GM19324 (cell line): ENCODE measurements at regions not wholly inside any gene's neighbourhood (a gene's known extent, or its start where the extent isn't known, plus 50 kb on each side); places are given as distances from the start of the nearest gene placed in this dataset.

ENCODE experiments used
- ATAC-seq: cut with Tn5 transposase; IDR thresholded peaks from one replicate; pipeline ENCODE4 v1.9.1; 2021; ENCODE audit warnings: mild to moderate bottlenecking, moderate library complexity; ENCODE audit not compliant: unreplicated experiment, low FRiP score

DNA sequence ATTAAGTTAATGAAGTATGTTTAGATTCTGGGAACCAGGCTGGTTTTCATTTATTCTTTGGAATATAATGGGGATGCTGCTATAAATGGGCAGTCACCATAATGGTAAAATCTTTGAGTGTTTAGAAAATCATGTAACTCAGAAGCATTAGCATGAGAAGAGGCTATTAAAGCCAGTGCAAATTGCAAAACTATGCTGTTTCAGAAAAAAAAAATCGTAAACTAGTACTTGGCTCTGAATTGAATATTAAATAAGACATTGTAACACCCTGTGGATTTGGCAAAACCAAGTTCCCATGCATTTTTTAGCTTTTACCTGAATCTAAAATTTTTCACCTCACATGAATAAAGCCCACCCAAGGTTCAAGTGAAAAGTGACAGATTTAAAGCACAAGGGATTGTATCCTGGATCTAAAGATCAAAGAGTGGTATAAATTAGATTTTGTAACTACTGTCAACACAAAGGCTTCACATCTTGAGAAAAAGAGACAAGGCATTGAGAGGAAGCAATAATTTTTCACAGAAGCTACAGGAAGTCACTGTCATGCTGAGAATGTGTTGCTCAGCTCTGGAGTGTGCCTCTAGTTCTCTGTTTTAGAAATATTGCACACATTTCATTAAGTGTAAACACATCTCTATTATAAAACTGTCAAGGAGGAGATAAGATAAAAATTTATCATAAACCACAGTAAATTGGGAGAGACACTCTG lies 142.2 kb downstream of the ABCA8 start:
- no peak for ATAC-seq

DNA sequence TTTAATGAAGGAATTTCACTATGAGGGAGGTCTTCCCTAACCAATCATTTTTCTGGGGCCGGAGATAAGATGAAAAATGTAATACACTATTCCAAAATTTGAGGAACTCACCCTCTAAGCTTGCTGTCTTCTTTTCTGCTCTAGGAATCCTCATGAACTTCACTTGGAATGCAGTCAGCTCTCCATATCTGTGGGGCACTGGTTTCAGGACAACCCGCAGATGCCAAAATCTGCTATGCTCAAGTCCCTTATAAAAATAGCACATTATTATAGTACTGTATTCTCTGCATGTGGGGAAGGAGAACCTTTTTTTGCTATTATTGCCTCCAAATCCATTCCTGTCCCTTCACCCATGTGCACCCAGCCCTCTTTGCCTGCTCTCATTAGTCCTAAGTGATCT lies 146.0 kb downstream of the ABCA8 start:
- no peak for ATAC-seq

DNA sequence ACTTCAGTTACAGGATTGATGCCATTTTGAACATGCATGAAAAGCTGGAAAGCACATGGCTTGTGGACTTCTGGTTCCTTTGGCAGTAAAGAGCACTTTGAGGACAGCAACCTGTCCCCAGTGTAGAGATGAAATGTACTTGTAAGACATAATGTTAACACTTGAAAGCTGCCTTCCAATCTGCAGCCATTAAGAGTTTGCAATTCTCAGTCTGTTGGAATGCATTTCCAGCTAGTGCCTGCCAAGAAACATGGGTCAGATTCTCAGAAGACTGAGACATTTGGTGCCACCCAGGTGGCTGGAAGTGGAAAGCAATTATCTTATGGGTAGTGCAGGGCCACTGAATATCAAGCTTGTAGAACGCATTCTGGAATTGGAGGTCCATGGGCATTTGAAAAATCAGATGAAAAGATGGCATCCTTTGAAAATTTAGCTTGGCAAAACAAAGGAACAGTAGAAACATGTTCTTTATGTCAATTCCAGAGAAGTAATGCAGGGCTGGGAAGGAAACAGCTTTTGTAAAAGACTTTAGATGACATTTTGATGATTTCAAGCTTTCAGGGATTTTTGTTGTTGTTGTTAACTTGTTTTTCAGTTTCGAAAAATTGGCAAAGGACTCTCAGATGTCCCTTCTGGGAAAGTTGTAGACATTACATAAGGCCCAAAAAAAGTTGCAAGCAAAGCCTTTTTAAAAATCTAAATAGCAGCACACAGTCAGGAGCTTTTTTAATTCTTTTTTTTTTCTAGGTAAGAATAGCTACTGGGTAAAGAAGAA lies 147.0 kb downstream of the ABCA8 start:
- no peak for ATAC-seq

DNA sequence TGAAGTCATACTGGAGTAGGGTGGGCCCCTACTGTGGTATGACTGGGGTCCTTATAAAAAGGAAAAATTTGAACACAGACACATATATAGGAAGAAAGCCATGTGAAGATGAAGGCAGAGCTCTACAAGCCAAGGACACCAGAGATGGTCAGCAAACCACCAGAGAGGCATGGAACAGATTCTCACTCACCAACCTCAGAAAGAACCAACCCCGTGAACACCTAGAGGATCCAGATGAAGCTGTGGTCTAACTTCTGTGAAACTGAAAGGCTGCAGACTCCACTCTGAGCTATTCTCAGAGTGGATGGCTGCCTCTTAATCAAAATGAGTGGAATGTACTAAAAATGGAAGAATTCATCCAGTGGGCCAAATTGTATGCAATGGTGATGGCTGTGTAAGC lies 149.6 kb downstream of the ABCA8 start:
- ATAC-seq = no peak

DNA sequence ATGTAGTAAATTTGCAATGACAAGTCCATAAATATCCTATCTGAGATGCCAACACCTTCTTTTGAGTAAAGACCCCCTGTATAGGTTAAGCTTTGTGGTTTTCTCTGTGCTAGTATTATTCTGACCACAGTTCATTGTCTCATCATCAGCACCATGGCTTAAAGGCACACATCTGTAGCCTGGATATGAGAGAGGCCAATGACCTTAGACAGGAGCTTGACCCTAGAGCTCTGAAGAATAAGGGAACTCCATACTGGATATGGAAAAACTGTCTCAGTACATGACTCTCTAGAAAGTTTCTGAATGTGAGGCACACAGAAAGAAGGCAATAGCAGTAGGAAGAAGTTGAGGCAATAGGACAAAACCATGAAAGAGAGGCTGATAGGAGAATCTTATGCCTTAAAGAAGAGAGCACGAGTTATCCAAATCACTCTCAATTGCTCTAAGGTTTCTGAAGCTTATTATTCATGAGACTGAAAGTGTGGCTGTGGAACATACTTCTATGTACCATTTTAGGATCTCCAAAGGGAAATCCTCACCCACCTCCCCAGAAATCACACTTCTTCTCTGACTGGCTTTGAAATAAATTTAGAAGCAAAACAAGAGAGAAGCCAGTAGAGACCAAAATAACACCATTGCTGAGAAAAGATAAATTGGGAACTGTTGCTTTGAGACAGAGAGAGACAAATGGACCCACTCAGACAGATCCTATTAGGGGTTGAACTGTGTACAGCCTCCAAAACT lies 150.2 kb downstream of the ABCA8 start:
- ATAC-seq = no peak

DNA sequence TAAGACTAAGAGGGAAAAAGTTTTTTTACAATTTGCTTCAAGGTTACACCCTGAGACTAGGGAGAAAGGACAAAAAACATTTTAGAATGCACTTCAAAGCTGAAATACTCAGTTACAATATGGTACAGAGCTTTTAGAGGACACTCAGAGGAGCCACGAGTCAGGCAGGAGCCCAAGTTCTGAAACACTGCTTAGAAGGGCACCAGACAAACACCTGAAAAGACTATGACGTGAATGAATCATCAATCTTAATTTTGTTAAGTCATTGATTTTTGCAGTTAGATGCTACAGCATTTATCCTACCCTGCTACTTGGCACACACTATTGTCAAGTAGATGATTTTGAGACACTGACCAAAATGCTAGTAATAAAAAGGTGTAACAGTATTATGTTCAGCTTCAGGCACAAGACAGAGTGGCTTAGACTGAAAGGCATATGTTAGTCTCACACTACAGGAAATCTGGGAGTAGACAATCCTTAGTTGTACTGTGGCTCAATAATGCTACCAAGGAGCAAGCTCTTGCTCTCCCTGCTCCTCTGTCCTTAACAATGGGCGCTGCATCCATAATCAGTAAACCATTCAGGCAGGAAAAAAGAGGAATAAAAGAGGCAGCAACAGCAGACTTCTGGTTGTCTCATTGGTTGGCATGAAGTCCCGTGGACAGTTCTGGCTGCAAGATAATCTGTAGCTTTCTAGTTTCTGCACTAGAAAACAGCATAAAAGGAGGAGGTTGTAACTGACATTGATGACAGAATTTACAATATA lies 151.8 kb downstream of the ABCA8 start:
- no peak for ATAC-seq

DNA sequence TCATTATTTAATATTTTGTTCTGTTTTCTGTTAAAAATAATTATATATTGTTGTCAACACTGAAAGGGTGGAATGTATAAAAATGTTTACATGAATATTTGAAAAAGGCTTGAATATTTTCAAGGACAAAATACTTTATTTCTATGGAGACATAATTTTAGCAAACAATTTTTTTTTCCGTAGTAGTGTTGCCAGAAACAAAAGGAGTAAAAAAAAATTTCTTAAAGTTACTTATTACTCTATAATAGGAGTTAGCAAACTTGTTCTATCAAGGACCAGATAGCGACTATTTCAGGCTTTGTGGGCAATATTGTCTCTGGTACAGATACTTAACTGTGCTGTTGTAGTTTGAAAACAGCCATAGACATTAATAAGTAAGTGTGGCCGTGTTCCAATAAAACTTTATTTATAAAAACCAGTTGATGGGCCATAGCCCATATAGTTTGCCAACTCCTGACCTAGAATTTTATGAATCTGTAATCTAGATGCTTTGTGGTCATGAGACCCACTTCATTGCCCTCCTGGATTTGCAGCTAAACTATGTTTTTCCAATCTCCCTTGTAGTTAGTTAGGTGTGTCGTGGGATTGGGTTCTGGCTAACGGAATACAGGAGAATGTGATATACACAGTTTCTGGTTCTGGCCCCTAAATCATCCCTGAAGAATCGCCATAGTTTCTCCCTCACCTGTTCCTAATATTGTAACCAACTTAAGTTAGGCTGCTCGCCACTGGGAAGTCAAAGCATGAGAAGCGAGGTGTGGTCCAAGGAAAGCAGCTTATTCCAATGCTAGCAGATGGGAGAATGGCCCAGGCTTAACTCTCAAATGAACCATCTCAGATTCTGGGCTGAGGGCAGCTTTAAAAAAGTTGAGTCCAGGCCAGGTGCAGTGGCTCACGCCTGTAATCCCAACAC lies 153.6 kb downstream of the ABCA8 start:
- ATAC-seq = no peak

DNA sequence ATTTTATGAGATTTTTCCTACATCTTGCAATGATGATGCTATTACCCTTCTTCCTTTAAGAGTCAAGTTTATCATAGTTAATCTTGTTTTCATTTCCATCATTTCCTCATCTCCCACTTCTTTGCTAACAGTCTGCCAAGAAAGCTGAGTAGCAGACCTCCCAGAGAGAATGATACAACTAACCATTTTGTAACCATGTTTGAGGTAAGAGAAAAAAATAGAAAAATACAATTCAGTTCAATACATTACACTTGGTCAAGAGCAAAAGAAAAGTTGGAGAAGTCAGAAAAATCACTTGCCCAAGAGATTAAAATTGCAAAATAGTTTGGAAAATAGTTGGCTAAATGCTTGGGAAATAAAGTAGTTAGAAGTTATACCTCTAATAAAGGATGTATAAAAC lies 154.4 kb downstream of the ABCA8 start:
- ATAC-seq = no peak

DNA sequence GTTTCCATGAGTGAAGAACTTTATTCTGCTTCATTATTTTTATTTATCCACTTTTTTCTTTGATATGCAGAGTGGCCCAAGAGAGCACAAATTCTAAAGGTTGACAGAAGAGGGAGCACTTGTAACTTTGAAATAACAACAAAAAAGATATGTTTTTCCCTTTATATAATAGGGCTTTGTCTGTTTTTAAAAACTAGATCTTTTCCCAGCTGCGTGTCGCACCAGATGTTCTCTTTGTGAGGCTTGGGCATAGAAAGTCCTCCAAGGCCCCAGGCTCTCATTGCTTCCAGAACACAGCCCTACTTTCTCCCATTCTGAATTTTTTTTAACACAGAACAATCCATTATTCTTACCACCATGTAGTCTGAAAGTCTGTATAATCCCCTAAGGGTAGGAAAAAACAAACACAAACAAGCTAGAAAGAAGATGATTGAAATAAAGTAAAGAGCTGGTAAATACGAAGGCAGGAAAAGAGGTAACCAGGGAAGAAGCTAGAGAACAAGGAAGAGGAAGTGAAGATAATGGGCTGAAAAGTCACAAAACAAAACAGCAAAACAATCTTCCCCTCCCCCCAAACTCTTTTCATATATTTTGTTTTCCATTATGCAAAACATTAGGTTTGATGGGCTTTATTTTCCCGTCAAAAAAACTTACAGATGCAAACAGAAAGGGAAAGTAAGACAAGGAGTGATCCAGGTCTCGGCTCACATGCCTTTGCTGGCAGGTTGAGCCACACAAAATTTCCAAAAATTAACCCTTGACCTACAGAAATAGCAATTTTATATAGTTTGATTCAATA lies 160.4 kb downstream of the ABCA8 start:
- ATAC-seq = no peak

DNA sequence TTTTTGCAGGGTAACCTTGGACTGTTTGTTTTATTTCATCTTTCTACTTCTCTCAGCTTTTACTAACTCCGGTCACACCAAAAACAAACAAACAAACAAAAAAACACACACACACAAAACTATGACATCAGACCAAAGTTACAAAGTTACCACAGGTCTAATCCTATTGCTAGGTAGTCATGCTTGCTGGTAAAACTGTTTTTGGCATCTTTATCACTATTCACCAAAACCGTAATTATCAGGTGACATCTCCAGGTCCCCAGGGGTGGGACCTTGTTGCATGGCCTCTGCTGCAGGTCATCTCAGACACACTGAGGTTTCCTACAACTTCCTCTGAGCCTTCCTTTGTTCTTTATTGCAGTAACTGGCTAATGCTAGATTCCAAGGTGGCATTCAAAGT lies 162.3 kb downstream of the ABCA8 start:
- no peak for ATAC-seq

DNA sequence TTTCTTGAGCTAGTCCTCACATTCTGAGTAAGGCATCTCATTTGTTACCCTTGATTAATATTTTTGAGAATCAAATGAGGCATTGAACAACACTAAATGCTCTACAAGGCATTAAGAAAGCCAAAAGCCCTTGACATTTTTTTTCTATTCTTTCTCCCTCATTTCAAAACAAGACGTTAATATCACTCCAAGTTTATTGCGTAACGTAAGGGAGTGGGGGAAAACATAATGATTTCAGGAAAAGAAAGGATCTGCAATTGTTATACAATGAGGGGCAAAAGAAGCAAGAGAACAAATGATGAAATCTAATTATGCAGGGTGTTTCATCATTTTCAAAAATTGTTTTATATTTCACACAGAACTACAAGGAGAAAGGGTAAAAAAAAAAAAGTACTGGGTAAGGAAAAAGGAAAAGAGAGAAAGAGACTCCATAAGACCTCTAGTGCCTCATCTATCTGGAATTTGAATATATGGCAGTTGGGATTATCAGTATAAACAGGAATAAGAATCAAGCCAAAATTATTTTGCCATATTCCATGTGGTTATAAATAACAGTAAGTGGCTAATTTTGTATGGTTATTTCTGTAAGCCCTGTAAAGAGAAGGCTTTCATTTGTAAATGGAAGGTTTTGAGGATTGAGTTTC lies 163.0 kb downstream of the ABCA8 start:
- no peak for ATAC-seq

DNA sequence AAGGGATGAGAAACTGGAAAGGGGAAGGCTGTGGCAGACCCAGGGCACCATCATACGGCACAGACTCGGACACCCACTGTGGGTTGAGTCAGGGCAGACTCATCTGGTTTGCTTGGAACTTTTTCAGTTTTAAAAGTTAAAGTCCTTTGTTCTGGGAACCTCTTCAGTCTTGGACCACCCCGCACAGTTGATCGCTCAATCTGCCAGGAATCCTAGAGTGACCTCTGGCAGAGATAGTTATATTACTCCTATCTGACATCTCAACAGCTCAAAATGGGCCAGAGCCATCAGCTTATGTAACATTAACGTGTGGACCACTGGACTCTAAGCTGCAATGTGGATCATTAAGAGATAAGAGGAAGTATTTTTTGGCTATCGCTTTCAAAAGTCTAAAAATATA lies 164.3 kb downstream of the ABCA8 start:
- no peak for ATAC-seq

DNA sequence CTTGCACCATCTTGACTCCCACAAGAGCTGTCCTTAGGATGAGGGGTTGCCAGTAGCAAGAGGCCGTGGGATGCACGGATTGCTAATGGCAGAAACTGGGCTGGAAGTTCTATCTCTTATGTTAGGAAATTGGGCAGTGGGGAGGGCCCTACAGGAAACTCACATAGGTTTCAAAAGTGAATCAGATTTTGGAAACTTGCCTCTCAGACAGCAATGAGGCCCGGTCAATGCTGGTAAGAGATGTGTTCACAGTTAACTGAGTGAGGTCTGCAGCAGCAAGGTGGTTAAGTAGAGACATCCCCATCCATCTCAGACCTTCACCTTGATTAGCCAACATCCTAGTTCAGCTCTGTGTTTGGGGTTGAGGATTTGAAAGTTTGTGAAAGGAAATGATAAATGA lies 164.7 kb downstream of the ABCA8 start:
- no peak for ATAC-seq

DNA sequence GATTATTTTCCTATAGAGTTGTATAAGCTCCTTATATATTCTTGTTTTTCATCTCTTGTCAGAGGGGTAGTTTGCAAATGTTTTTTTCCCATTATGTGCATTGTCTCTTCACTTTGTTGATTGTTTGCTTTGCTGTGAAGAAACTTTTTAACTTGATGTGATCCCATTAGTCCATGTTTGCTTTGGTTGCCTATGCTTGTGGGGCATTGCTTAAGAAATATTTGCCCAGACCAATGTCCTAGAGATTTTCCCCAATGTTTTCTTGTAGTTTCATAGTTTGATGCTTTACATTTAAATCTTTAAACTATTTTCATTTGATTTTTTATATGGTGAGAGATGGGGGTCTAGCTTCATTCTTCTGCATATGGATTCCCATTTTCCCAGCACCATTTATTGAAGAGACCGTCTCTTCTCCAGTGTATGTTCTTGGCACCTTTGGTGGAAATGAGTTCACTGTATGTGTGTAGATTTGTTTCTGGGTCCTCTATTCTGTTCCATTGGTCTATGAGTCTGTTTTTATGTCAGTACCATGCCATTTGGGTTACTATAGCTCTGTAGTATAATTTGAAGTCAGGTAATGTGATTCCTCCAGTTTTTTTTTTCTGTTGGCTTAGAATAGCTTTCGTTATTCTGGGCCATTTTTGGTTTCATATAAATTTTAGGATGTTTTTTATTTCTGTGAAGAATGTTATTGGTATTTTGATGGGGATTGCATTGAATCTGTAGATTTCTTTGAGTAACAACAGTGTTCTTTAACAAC lies 165.8 kb downstream of the ABCA8 start:
- no peak for ATAC-seq

DNA sequence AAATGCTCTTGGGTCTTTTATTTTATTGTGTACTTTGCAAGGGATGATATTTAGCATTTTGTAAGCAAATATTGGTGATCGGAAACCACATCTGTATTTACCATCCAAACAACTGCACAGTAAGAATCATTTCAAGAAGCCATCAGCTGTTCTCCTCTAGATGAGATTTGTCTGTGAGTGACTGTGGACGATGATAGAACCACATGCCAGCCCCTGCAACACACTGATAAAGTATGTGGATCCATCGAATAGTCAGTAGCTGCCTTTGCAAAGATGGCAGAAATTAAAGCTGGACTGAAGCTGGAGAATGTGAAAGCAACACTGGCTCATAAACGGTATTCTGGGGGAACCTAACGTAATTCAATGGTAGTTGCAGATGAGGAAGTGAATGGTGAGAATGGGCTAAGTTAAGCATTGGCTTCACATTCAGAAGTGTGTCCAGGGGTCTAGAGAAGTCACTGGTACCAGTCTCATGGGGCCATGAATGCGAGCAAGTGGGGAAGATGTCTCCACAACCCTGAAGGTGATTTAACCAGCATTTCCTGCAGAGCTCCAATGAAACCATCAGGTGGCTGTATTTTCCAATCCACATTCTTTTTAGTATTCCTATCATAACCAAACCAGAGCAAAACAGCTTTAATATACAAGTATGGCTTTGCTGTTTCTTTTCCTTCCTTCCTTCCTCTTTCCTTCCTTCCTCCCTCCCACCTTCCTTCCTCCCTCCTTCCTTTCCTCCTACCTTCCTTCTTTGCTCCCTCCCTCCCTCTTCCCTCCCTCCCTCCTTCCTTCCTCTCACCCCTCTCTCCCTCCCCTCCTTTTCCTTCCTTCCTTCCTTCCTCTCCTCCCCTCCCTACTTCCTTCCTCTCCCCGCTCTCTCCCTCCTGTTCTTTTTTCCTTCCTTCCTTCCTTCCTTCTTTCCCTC lies 169.4 kb downstream of the ABCA8 start:
- no peak for ATAC-seq

DNA sequence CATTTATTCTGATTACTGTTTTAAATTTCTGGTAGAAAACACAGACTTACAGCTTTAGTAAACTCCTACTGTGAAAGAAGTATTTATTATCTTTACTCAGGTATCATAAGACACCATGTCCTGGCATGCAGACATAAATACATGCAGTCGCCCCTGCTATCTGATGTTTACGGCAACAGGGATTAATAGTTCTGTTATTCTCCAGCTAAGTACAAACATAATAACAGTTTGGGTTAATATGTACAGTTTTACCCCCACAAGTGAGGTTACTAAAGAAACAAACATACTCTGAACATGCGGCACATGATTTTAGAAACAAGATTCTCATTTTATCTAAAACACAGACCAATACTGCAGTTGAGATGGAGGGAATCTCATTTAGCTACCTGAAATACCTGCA lies 170.8 kb downstream of the ABCA8 start:
- no peak for ATAC-seq

DNA sequence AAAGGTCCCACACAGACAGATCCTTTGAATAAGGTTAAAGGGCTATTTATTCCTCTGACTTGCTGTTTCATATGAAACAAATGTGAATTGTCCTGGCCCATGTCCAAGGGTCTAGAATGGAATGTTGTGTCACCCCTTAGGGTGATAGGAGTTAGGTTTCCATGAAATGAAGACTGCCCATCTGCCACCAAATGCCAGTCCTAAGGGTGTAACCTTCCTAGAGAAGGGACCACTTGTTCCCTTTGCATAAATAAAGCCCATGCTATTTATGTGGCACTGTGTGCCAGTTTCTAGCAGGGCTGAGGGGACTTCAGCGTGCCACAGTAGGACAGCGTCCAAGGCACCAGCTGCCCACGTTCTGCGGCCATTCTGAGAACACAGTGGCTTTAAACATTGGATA lies 171.3 kb downstream of the ABCA8 start:
- no peak for ATAC-seq
